ENCODE measurements at regions not wholly inside any gene's neighbourhood (a gene's known extent, or its start where the extent isn't known, plus 50 kb on each side); places are given as distances from the start of the nearest gene placed in this dataset.
A peak's percentile ranks its signal among the peaks of the same experiment; 100 is the strongest.
"Not testable (repeated sequence)": the region's sequence is repeated elsewhere in the genome, so short reads cannot be mapped to it uniquely, and the experiment has no call there.

- DNase-seq (ENCODE audit: low read depth) = no peak
- no peak overlapping the region for H3K4me3 ChIP-seq (ENCODE audit: low read depth, low read length)
Observed at GRCh38 chr1:187570166-187570565, 741.4 kb downstream of the PLA2G4A start.

DNA sequence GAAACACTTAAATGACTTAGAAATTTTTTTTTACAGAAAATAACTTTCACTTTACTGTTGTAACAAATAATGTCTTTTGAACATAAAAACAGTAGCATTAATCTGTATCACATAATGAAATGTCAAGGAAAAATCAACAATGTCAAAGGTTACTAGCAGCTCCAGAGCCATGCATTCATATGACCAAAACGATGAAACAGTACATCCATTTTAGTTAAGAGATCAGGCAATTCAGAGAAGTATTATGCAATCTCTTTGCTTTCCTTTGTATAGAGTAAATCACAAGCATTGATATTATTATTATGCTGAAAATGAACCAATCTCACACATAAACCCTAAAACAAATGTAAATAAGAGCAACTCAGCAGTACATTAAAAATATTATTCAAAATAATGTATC, 748.9 kb downstream of the PLA2G4A start:
- no peak overlapping the region for H3K4me3 ChIP-seq (ENCODE audit: low read depth, low read length)
- no peak for DNase-seq (ENCODE audit: low read depth)

GRCh38 chr1:187588917-187589316, 760.2 kb downstream of the PLA2G4A start:
- DNase-seq (ENCODE audit: low read depth) = no peak
- H3K4me3 ChIP-seq (ENCODE audit: low read depth, low read length) = no peak overlapping the region

- peak; percentile 10 for DNase-seq (ENCODE audit: low read depth)
- no peak overlapping the region for H3K4me3 ChIP-seq (ENCODE audit: low read depth, low read length)
Observed at GRCh38 chr1:187605736-187606135, 777.0 kb downstream of the PLA2G4A start.

GRCh38 chr1:187615853-187616735, 787.3 kb downstream of the PLA2G4A start:
- H3K4me3 ChIP-seq (ENCODE audit: low read depth, low read length); DNase-seq (ENCODE audit: low read depth): not testable (repeated sequence)

DNA sequence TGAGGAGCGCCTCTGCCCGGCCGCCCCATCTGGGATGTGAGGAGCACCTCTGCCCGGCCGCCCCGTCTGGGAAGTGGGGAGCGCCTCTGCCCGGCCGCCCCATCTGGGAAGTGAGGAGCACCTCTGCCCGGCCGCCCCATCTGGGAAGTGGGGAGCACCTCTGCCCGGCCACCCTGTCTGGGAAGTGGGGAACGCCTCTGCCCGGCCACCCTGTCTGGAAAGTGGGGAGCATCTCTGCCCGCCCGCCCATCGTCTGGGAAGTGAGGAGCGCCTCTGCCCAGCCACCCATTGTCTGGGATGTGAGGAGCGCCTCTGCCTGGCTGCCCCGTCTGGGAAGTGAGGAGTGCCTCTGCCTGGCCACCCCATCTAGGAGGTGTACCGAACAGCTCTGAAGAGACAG, 788.1 kb downstream of the PLA2G4A start:
- DNase-seq (ENCODE audit: low read depth) = not testable (repeated sequence)

GRCh38 chr1:187617776-187618175, 789.0 kb downstream of the PLA2G4A start:
- DNase-seq (ENCODE audit: low read depth) = no peak
- no peak overlapping the region for H3K4me3 ChIP-seq (ENCODE audit: low read depth, low read length)

More for the DNA sequence above, 788.1 kb downstream of the PLA2G4A start:
- not testable (repeated sequence) for H3K4me3 ChIP-seq (ENCODE audit: low read depth, low read length)

DNA sequence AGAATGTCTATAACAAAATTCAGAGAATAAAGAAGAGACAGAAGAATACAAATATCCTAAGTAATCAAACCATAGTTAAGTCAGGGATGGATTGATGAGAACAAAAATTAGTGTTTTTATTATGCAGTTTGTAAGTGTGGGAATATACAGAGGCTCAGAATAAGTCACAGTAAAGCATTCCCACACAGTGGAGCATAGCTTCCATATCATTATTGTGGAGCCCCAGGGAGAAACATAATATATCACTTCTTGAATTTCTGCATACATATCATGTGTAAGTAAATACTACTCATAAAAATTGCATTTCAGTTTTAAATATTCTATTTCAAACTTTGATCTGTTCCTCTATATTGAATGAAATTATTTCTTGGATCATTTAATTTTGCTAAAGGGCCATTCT, 790.4 kb downstream of the PLA2G4A start:
- no peak overlapping the region for H3K4me3 ChIP-seq (ENCODE audit: low read depth, low read length)
- DNase-seq (ENCODE audit: low read depth) = no peak

- no peak overlapping the region for H3K4me3 ChIP-seq (ENCODE audit: low read depth, low read length)
- DNase-seq (ENCODE audit: low read depth) = peak; percentile 26
Observed at GRCh38 chr1:187621951-187622350, 793.2 kb downstream of the PLA2G4A start.

DNA sequence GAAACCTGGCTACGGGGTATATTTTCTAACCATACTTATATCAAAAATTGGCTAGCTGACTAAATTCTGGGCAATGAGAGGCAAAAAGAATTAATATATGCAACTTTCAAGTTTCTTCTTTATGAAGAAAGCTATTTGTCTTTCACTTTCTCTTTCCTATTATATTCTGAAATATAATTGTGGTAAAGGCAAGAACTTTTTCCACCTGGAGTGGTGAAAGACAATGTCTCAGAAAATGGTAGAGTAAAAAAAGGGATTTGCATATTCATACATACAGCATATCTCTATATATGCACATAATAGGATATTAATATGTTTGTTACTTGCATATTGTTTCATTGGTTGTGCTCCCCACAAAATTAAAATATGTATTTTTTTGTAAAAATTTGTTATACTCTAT, 793.8 kb downstream of the PLA2G4A start:
- DNase-seq (ENCODE audit: low read depth) = no peak
- no peak overlapping the region for H3K4me3 ChIP-seq (ENCODE audit: low read depth, low read length)

GRCh38 chr1:187624812-187625545, 796.2 kb downstream of the PLA2G4A start:
- peak; percentile 25 for DNase-seq (ENCODE audit: low read depth)
- no peak overlapping the region for H3K4me3 ChIP-seq (ENCODE audit: low read depth, low read length)

DNA sequence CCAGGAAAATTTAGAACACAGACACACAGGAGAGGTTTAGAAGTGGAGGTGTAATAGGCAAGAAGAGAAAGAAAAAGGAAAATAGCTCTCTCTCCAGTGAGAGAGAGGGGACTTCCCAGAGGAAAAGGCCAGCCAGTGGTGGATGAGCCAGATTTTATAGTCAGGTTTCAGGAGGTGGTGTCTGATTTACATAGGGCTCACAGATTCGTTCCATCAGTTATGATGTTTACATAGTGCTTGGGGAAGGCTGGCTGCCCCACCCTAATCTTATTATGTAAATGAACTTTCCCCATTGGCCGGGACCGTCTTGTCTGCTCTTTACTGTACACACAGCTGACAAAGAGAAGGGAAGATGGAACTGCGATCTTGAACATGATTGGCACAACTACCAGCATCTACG, 797.3 kb downstream of the PLA2G4A start:
- no peak for DNase-seq (ENCODE audit: low read depth)
- no peak overlapping the region for H3K4me3 ChIP-seq (ENCODE audit: low read depth, low read length)

- no peak for DNase-seq (ENCODE audit: low read depth)
Observed at GRCh38 chr1:187627516-187627915, 798.8 kb downstream of the PLA2G4A start.

DNA sequence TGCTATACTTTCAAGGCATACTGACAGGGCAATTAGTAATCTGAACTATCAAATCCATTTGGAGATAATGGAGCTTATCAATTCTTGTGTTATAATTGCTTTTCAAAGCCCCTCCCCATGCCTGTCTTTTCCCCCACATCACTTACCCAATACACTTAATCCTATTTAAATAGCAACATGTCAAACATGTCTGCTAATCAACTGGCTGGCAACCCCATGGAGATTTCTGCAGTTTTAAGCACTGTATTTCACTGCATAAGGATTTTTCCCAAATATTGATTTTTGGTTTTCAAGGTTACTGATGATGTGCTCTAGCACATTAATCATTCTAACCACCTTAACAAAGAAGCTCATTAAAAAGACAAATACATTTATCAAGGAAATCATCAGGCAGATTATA, 800.3 kb downstream of the PLA2G4A start:
- DNase-seq (ENCODE audit: low read depth) = no peak
- no peak overlapping the region for H3K4me3 ChIP-seq (ENCODE audit: low read depth, low read length)

More at GRCh38 chr1:187627516-187627915, 798.8 kb downstream of the PLA2G4A start:
- H3K4me3 ChIP-seq (ENCODE audit: low read depth, low read length) = no peak overlapping the region

- no peak overlapping the region for H3K4me3 ChIP-seq (ENCODE audit: low read depth, low read length)
- DNase-seq (ENCODE audit: low read depth) = no peak
Observed at GRCh38 chr1:187630653-187631380, 802.1 kb downstream of the PLA2G4A start.

DNA sequence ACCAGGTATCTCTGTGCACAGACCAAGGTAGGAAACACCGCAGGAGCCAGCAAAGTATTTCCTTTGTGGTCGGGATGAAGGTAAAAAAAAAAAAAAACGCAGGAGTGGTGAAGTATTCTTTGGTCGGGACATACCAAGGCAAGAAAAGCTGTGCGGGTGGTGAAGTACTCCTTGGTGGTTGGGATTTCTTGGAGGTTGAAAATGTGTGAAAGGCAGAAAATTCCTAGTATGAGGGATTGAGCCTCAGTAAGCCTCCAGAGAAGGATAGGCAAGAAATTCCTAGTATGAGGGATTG, 802.6 kb downstream of the PLA2G4A start:
- H3K4me3 ChIP-seq (ENCODE audit: low read depth, low read length) = no peak overlapping the region
- no peak for DNase-seq (ENCODE audit: low read depth)

- DNase-seq (ENCODE audit: low read depth) = no peak
- no peak overlapping the region for H3K4me3 ChIP-seq (ENCODE audit: low read depth, low read length)
Observed at GRCh38 chr1:187631984-187632383, 803.2 kb downstream of the PLA2G4A start.

GRCh38 chr1:187634940-187635339, 806.2 kb downstream of the PLA2G4A start:
- H3K4me3 ChIP-seq (ENCODE audit: low read depth, low read length) = no peak overlapping the region

GRCh38 chr1:187638733-187639434, 810.1 kb downstream of the PLA2G4A start:
- no peak overlapping the region for H3K4me3 ChIP-seq (ENCODE audit: low read depth, low read length)
- no peak for DNase-seq (ENCODE audit: low read depth)

More at GRCh38 chr1:187634940-187635339, 806.2 kb downstream of the PLA2G4A start:
- DNase-seq (ENCODE audit: low read depth) = no peak

DNA sequence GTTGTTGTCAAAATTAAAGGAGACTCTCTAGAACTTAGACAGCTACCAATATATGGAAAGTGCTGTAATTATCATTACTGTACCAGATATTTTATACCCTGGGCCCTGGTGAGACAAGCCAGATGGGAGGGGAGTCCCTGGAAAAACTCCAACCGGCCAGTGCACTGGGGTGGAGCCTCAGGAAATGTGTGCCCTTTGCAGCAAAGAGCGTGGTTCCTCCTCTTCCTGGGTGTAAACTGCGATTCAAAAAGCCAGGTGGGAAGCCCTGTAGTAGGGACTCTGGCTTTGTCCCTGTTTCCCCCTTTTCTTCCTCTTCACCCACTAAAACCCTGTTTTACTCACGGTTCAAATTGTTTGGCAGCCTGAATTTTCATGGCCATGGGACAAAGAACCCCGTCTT, 812.3 kb downstream of the PLA2G4A start:
- H3K4me3 ChIP-seq (ENCODE audit: low read depth, low read length) = no peak overlapping the region
- no peak for DNase-seq (ENCODE audit: low read depth)

All from skeletal muscle cell (primary cell).